Embryonic facial prominence (tissue), 1 donor: ENCODE measurements at regions not wholly inside any gene's neighbourhood (a gene's known extent, or its start where the extent isn't known, plus 50 kb on each side); places are given as distances from the start of the nearest gene placed in this dataset.

Experiments used
- DNase-seq: peaks from one replicate; pipeline ENCODE4 v3.0.0-alpha.2; 2016; ENCODE audit errors: extremely low spot score

DNA sequence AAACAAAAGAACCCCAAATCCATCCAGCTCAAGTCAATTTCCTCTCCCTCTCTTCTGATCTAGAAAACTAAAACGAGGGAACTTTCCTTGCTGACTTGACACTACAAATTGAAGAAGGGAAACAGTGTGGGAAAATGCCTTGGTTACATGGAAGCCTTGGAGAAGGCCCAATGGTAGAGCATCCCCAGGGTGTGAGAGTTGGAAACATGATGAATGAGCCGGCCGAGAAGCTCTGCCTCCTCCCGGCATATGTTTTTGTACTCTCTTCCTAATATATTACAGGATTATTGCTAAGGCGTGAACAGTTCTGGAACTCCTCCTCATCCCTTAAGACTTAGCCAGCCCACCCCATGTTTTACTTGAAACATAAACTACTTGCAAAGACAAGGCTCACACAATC, 618.2 kb upstream of the MGMT start:
- no peak for DNase-seq

DNA sequence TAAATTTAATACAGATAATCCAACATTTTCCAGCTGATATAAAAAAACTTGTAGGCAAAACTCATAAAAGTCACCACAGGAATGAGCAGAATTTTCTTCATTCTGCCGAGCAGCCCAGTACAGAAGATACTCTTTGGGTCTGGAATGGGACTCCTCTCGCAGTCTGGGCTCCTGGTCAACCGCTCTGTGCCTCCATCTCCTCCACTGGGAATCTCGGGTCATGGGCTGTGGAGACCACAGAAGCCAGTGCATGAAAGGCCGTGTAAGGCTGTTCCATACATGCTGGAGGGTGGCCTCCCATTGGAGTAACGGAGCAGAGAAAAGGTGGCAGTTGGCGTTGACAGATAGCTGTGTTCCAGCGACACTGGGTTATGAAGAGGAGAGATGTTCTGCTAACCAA, 616.4 kb upstream of the MGMT start:
- no peak for DNase-seq

- no peak for DNase-seq
These were observed 615.8 kb upstream of the MGMT start for GRCh38 chr10:128851281-128851680.

DNA sequence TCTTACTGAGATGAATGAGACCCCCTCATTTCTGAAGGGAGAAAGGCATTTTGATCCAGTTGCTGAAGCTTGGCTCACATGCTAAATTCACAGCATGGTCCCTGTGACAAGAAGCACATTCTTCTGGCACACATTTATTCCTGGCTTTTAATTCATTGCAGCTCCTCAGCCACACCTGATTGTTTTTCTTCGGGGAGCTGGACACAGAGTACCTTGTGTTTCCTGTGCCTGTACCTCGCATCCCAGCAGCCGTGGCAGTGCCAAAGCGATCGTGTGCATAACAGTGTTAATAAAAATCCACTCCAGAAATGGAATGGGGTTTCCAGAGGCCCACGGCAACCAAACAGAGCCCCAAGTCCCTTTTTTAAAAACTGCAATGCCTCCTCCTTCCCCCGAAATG, 615.3 kb upstream of the MGMT start:
- DNase-seq: no peak

DNA sequence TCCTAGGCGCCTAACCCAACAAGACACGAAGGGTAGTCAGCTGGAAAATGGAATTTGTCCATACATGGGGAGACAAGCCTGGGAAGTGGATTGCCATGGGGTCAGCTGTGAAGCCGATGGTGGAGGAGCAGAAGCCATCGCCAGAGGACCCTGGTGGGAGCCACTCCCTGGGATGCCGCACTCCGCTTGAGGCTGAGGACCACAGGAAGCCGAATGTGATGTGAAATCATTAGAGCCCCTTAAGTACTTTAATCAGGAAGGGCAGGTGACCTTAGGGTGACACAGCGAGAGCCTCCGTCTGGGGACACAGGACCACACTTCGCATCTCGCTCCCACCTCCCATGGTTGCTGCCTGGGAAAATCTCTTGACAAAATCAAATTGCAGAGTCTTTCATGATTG, 614.6 kb upstream of the MGMT start:
- no peak for DNase-seq

DNA sequence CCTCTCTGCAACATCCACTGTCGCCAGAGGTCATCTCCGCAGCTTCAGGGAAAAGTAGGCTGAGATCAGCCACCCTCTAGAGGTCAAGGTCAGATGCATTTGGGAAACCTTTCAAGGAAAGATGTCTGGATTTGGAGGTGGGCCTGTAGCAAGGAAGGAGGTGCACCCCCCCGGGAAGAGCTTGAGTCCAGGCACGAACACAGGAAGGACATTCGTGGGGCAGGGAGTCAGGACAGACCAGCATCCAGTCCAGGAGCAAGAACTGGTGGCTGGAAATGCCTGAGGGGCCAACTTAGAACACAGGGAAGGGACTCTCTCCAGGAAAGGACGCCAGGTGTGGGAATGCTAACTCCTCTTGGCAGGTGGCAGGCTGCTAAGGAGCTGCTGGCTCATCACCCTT, 614.1 kb upstream of the MGMT start:
- no peak for DNase-seq

DNA sequence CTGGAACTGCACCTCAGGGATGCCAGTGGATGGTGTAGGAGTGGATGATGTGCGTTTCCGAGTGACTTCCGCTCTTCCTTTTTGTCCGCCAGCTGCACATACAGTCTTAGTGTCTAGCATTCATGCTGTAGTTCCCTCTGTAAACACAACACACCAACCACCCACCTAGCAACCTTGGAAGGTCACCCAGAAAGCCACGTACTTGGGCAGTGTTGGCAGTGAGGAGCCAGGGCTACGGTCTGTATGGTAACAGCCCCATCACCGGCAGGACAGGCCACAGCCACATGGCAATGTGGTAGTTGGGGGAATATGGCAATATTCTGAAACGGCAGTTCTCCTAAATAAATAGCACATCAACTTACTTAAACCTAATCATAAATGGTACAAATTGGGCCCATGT, 613.5 kb upstream of the MGMT start:
- no peak for DNase-seq

DNA sequence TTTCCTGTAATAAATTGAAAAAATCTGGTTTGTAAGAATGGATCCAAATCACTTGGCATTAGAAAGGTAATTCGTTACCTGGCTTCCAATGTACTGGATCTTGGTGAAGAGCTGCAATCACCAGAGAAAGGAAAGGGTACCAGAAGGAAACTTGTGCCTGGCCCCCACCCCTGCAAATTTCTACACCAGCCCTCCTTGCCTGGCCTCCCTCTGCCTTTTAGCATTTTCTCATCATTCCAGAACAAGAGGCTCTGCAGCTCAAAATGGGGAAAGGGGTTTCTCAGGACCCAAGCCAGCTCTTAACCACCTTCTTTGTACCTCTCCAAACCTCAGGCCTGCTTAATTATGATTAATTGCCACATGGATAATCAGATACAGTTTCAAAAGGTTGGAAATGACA, 612.8 kb upstream of the MGMT start:
- DNase-seq: no peak

- DNase-seq: peak; percentile 86
These were observed 612.1 kb upstream of the MGMT start for GRCh38 chr10:128854963-128855362.

GRCh38 chr10:128855618-128856428, 611.2 kb upstream of the MGMT start:
- DNase-seq: no peak

DNA sequence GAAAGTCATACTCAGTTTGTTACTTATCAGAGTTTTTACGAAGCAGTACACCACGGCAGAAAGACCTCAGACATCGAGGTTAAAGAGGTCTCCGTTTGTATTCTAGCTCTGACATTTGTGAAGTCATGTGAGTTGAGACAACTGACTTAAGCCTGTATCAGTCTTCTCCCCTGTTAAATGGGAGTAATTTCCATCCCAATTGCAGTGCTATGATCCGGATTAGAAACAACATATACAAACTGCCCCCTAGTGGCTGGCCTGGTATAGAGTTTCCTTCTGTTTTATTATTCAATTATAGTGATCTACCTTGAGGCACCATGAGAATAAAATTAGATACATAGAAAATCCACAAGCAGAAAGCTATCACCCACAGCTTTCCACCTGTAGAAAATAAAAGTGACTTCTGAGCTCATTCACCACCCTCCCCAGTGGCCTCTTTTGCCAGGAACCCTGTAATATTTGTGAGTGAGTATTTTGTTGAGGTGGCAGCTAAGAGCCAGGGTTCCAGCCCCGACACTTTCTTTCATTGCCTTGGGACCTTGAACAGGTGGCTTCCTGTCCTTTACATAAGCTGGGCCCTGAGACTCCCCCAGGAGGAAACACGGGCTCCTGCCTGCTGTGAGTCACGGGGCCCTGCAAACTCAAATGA, 607.2 kb upstream of the MGMT start:
- DNase-seq: no peak

DNA sequence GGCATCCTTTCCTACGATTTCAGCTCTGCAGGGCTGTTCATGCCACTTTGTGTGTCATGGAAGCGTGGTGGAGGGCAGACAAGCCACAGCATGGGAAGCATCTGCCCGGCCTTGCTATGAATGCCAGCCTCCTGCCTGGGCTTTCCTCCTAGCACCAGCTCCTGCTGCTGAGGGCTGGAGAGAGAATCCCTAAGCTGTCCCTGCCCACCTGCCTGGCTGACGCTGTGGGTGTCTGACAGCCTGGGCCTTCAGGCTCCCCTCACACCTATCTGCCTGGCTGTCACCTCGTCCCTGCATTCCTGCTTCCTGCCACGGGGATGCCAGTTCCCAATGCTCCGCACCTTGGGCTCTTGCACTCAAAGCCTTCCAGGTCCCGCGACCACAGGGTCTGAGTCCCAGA, 606.5 kb upstream of the MGMT start:
- no peak for DNase-seq

DNA sequence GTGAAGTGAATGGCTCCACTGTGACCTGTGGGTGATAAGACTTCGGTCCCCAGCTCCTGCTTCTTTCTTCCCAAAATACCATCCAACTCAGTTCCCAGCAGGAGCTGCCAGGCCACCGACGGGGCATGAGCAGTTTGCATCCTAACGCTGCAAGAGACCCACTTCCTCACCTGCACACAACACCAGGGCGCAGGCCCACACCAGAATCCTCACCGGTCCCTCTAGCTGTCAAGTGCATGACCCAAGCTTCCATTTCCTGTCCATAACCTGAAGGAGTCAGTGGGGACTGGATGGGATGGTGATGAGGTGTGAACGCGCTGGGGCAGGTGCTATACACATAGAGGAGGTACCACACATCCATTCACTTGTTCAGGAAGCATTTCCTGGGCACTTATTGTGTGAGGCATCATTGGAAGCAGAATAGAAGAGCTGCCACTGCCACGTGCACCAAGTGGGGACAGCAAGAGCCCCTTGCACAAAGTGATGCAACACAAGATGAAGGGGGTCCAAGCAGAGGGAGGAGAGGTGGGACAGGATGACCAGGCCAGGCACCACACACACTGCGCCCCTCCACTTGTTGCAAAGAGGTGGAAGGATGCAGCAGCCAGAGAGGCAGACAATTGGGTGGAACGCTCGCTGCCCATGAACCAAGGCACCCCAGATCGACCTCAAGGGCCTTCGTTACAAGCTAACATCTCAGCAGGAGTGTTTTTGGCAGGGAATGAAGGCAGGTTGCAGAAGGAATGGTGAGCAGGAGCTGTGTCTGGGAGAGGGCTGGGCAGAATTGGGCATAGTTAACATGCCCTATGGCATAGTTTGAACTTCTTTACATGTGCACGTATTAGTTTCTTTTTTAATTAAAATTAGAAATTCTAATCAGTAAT, 605.8 kb upstream of the MGMT start:
- no peak for DNase-seq

DNA sequence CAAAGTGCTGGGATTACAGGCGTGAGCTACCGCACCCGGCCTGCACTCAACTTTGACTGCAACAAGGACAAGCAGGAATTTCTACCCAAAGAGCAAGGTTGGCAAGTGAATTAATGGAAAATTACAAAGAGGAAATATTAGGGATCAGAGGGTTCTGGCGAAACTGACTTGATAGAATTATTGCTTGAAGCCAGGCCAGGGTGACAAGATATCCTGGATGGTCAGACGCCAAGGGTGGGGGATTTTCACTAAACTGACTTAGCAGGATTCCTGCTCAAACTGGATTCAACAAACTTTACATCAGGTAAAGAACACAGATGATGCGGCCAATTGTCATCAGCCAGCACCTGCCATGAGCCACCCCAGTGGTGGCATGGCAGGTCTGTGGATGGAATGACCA, 603.6 kb upstream of the MGMT start:
- DNase-seq: no peak

DNA sequence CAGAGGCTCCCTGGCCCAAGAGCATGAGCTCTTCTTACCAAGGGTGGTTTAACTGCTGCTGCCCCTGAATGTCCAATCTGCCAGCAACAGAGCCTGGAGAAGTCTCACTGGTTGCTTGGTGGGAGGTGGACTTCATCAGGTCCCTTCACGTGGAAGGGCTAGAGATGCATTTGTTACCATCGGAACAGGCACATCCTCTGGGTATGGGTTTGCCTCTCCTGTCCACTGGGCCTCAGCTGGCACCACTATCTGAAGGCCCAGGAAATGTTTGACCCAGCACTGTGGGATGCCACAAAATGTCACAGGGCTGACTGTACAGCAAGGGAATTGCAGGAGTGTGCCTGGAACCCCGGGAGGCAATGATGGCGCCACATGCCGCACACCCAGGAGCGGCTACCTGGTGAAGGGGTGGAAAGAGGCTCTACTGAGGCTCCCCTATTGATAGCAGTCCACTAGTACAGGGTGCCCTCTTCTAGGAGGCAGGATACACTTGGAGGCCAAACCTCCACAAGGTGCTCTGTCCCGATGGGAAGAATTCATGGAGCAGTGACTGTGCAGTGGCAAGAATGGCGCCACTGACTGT, 603.1 kb upstream of the MGMT start:
- no peak for DNase-seq

- DNase-seq: no peak
These were observed 602.3 kb upstream of the MGMT start for GRCh38 chr10:128864554-128865295.

GRCh38 chr10:128865436-128866195, 601.4 kb upstream of the MGMT start:
- DNase-seq: no peak

- DNase-seq: no peak
These were observed 600.5 kb upstream of the MGMT start for GRCh38 chr10:128866551-128866950.

GRCh38 chr10:128867210-128867609, 599.8 kb upstream of the MGMT start:
- no peak for DNase-seq

DNA sequence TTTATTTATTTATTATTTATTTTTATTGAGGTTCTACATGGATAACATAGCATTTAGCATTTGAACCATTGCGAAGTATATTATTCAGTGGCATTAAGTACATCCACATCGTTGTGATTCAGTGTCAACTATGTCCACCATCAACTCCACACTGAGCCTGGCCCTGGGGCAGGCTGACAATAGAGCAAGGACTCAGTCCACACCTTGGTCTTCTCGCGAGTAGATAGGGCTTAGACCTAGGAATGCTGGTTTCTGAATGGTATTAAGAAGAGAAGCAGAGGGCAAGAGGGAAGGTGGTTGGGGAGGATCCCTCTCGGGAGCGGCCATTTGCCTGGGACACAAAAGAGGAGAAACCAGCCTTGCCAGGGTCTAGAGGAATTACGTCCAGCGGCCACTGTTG, 599.2 kb upstream of the MGMT start:
- DNase-seq: no peak

- no peak for DNase-seq
These were observed 598.6 kb upstream of the MGMT start for GRCh38 chr10:128868481-128868880.
